Heart left ventricle (tissue), 16 donors: ENCODE measurements at regions not wholly inside any gene's neighbourhood (a gene's known extent, or its start where the extent isn't known, plus 50 kb on each side); places are given as distances from the start of the nearest gene placed in this dataset.
A peak's percentile ranks its signal among the peaks of the same experiment; 100 is the strongest.

ENCODE experiments used
- ATAC-seq, 4 donors: fragments of 200-7000 bp; cut with Tn5 transposase; one replicate each; pipeline ENCODE4 v1.9.1; 2020 to 2022; ENCODE audit warnings: moderate library complexity in 4 of 4, mild to moderate bottlenecking in 3 of 4, moderate number of reproducible peaks in 1 of 4
- DNase-seq, 5 donors: peaks; one replicate each; pipeline ENCODE4 v3.0.0-alpha.2; 2020
- H3K27ac ChIP-seq, 12 donors: fragments of 200-600 bp; sonication (generic) in 4 of 12; one replicate each; pipeline versions ENCODE4 v1.5.0 to v1.8.0; 2016 to 2022; ENCODE audit warnings: mild to moderate bottlenecking in 2 of 12
- H3K27me3 ChIP-seq, 9 donors: fragments of 200-600 bp; sonication (generic) in 2 of 9; one replicate each; pipeline versions ENCODE4 v1.5.1 to v1.8.0; 2016 to 2022; ENCODE audit warnings: mild to moderate bottlenecking in 3 of 9
- H3K36me3 ChIP-seq, 9 donors: fragments of 200-600 bp; sonication (generic) in 2 of 9; one replicate each; pipeline versions ENCODE4 v1.5.0 to v1.8.0; 2018 to 2022; ENCODE audit warnings: mild to moderate bottlenecking in 2 of 9
- H3K4me1 ChIP-seq, 12 donors: fragments of 200-600 bp; sonication (generic) in 4 of 12; one replicate each; pipeline versions ENCODE4 v1.5.0 to v1.8.0; 2016 to 2022; ENCODE audit warnings: mild to moderate bottlenecking in 3 of 12
- H3K4me3 ChIP-seq, 12 donors: fragments of 200-600 bp; sonication (generic) in 4 of 12; one replicate each; pipeline versions ENCODE4 v1.5.0 to v1.8.0; 2017 to 2022; ENCODE audit warnings: mild to moderate bottlenecking in 9 of 12, moderate library complexity in 4 of 12
- H3K9me3 ChIP-seq, 12 donors: fragments of 200-600 bp; sonication (generic) in 4 of 12; one replicate each; pipeline versions ENCODE4 v1.5.0 to v1.8.0; 2016 to 2022; ENCODE audit warnings: mild to moderate bottlenecking in 1 of 12
- POLR2A ChIP-seq, 2 donors: fragments of 450-650 bp; IDR thresholded peaks; one replicate each; pipeline ENCODE4 v1.6.1; 2017; ENCODE audit warnings: antibody characterized with exemption in 2 of 2, mild to moderate bottlenecking in 2 of 2, moderate library complexity in 2 of 2
- WGBS, 4 donors: extraction: QIAGEN DNeasy Blood & Tissue Kit in 2 of 4; methylation state at CpG; one replicate each; pipeline versions ENCODE4 v1.1.5 to v1.1.7; 2013 to 2018; 5-methylcytosine and 5-hydroxymethylcytosine counted together
- intact Hi-C, 10 donors: fragments of 100-400 bp; cut with DNase I; formaldehyde crosslinking; loops; one replicate each; pipeline versions ENCODE4 v1.11.1 to v1.14.2; 2022
- TF ChIP-seq, protein P1 (sequence below), 12 donors: fragments of 200-600 bp; sonication (generic) in 4 of 12; IDR thresholded peaks; one replicate each; pipeline versions ENCODE4 v1.5.0 to v1.8.0; 2018 to 2022; ENCODE audit warnings: antibody characterized with exemption in 12 of 12, mild to moderate bottlenecking in 5 of 12
- donor health status: ischemic (EF 13 %, LVEDD 7.1; RV severe dilation, severe dysfunction).
- donor health status: healthy with polysubstance abuse.
- donor health status: DM: no; HTN: yes; CAD: no.
- donor health status: DM: no; HTN: no; CAD: no.
- donor health status: ischemic (EF 25% LVEDD 6.9; RV normal size, moderate dysfunction).
- donor health status: ischemic (EF 25% LVEDD 5.7; RV mildly dilated, moderate dysfunction).
- donor health status: healthy.
- donor health status: DM: yes; HTN: yes; CAD: no.
- donor health status: ischemic (EF 35%, LVEDD 5.7; RV mildly dilated, moderate dysfunction).
- donor health status: nonischemic (EF 11% LVEDD 7.7; RV severe dilation, severe dysfunction).
- donor health status: DM: yes; HTN: yes; CAD: no.
- donor health status: PGD.
- donor health status: ischemic (EF 29% LVEDD 5.4; RV normal size, mild dysfunction).
- donor health status: nonischemic (EF 23%, LVEDD 6.1; RV moderate dilation, normal function).

DNA sequence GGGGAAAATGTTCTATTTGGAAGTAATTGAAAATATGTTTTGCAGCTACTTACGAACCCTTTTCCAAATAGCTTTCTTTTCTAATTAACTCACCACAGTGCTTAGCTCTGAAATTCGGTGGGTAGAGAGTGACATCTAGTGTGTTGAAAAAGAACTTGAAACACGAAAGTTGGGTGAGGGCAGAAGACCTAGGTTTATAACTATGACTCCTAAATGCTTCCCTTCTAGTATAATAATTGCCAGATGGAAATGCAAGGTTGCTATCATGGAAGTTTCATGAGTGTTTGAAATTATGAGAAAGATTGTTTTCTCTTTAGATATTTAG lies 77.3 kb upstream of the NOCT start:
- Histone ChIP-seq H3K36me3 (no peaks in the 10 kb centered on the region), H3K4me1 (peaks cover 0 to 3% (median 0%) of the 10 kb centered on the region in 12 donors), H3K27me3 (no peaks in the 10 kb centered on the region), H3K9me3 (no peaks in the 10 kb centered on the region), H3K27ac (no peak overlapping the region), H3K4me3 (no peak overlapping the region)
- DNase-seq (no peak), ATAC-seq (peak in 3 of 4 donors; percentile 45 to 69 (median 58))
- WGBS, 4 donors = 6 to 12% (median 9%) methylated on average over 3 of the region's 3 CpGs
- no peak for TF ChIP-seq POLR2A (IDR thresholded peaks at IDR 0.05)
- TF ChIP-seq, protein P1, sequence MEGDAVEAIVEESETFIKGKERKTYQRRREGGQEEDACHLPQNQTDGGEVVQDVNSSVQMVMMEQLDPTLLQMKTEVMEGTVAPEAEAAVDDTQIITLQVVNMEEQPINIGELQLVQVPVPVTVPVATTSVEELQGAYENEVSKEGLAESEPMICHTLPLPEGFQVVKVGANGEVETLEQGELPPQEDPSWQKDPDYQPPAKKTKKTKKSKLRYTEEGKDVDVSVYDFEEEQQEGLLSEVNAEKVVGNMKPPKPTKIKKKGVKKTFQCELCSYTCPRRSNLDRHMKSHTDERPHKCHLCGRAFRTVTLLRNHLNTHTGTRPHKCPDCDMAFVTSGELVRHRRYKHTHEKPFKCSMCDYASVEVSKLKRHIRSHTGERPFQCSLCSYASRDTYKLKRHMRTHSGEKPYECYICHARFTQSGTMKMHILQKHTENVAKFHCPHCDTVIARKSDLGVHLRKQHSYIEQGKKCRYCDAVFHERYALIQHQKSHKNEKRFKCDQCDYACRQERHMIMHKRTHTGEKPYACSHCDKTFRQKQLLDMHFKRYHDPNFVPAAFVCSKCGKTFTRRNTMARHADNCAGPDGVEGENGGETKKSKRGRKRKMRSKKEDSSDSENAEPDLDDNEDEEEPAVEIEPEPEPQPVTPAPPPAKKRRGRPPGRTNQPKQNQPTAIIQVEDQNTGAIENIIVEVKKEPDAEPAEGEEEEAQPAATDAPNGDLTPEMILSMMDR (IDR thresholded peaks at IDR 0.05) = peak in 11 of 12 donors; percentile 30 to 57 (median 44)
- intact Hi-C loops = no loop called here

DNA sequence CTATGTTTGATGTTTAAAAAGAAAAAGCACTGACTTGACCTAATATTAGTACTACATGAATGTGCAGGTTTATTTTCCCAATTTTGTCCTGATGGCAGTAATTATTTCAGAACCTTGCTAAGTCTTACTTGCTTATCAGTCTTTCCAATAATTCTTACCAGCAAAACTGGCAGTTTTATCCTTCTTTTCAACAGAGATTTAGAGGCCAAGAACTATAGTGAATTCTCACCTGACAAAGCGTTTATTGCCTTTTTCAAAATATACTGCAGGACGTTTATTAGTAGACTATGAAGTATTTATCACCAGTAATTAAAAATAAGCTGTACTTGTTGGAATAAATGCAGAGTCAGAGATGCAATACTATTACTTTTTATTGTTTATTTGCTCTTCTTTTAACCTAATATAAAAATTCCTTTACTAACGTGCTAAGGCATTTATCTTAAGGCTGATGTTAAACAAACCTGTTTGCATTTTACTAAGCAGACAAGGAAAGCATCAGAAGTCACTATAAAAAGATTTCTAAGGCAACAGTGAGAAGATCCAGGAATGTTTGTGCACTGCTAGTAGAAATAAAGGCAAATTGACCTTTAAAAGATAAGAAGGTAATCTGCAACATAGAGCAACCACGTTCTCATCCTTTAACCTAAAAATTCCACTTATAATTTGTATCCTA lies 80.3 kb upstream of the NOCT start:
- 75 to 80% (median 78%) methylated on average over 4 of the region's 4 CpGs for WGBS, 4 donors
- DNase-seq = no peak
- no peaks in the 10 kb centered on the region for H3K36me3 ChIP-seq
- H3K9me3 ChIP-seq = no peaks in the 10 kb centered on the region
- intact Hi-C loops = no loop called here
- H3K4me3 ChIP-seq = no peak overlapping the region
- ATAC-seq = no peak
- peaks cover 0 to 3% (median 0%) of the 10 kb centered on the region in 12 donors for H3K4me1 ChIP-seq
- TF ChIP-seq, protein P1 (IDR thresholded peaks at IDR 0.05) = no peak
- TF ChIP-seq POLR2A (IDR thresholded peaks at IDR 0.05) = no peak
- no peak overlapping the region for H3K27ac ChIP-seq
- no peaks in the 10 kb centered on the region for H3K27me3 ChIP-seq

DNA sequence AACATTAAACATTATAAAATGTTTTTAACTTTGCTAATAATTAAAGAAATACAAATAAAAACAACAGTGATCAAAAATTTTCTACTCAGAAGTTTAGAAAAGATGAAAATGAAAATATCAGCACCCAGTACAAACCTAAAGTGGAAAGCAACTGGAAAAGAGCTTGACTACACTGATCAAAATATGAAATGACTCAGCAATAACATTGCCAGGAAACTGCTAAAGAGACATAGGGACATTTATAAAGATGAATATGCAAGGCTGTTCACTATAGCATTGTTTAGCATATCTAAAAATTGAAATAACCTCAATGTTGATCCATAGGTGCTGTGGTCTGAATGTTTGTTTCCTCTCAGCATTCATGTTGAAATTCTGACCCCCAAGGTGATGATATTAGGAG lies 88.5 kb upstream of the NOCT start:
- ATAC-seq = no peak
- no peaks in the 10 kb centered on the region for H3K4me1 ChIP-seq
- TF ChIP-seq, protein P1 (IDR thresholded peaks at IDR 0.05) = no peak
- no peak for TF ChIP-seq POLR2A (IDR thresholded peaks at IDR 0.05)

DNA sequence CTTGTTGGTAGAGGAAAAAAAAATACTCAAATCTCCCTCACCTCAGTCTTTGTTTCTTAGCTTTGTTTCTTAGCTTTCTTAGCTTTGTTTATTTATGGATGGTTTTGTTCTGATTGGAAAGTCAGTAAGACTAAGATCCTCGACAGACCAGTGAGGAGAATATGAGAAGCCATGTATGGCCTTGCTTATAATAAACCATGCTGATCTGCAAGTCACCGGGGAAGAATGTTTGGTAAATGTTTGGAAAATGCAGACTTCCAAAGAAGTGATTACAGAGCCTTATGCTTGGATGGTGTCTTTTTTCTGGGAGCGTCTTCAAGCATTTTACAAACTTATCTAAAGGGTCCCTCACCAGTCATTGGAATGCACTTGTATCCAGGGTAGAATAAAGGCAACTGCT lies 90.1 kb upstream of the NOCT start:
- no peaks in the 10 kb centered on the region for H3K27me3 ChIP-seq
- ATAC-seq (no peak), DNase-seq (no peak)
- intact Hi-C loops = no loop called here
- H3K27ac ChIP-seq = no peak overlapping the region
- no peaks in the 10 kb centered on the region for H3K9me3 ChIP-seq
- H3K4me1 ChIP-seq = no peaks in the 10 kb centered on the region
- TF ChIP-seq, protein P1 (IDR thresholded peaks at IDR 0.05) = no peak
- TF ChIP-seq POLR2A (IDR thresholded peaks at IDR 0.05) = no peak
- WGBS, 4 donors = 89 to 94% (median 93%) methylated on average over 3 of the region's 3 CpGs
- no peak overlapping the region for H3K4me3 ChIP-seq
- no peaks in the 10 kb centered on the region for H3K36me3 ChIP-seq

More for the DNA sequence above, 88.5 kb upstream of the NOCT start:
- no peaks in the 10 kb centered on the region for H3K27me3 ChIP-seq
- no peaks in the 10 kb centered on the region for H3K36me3 ChIP-seq
- no peak overlapping the region for H3K4me3 ChIP-seq
- no peak overlapping the region for H3K27ac ChIP-seq
- no peaks in the 10 kb centered on the region for H3K9me3 ChIP-seq
- DNase-seq = no peak
- intact Hi-C loops = no loop called here
